ENCODE measurements at regions not wholly inside any gene's neighbourhood (a gene's known extent, or its start where the extent isn't known, plus 50 kb on each side); places are given as distances from the start of the nearest gene placed in this dataset.

- no peak overlapping the region for H3K9ac ChIP-seq (ENCODE audit: insufficient read depth in 1 of 2, low read depth in 2 of 2, low read length in 2 of 2)
- H3K4me3 ChIP-seq, result no peak overlapping the region
- H2AFZ ChIP-seq (ENCODE audit: low read depth, low read length), result no peak overlapping the region
- ATAC-seq (no peak), FAIRE-seq (no peak), DNase-seq (ENCODE audit: extremely low read depth in 1 of 4, low spot score in 3 of 4) (no peak)
- H3K9me1 ChIP-seq (ENCODE audit: control insufficient read depth, insufficient read depth, low read length), result no peaks in the 10 kb centered on the region
- in situ Hi-C loops (cut with MboI), result no loop called here
- peaks cover 4 to 10% of the 10 kb centered on the region in 2 experiments; a peak in 2 of 5 replicates for H3K4me1 ChIP-seq (replicated peaks in 1 of 2; ENCODE audit: control insufficient read depth in 2 of 2, insufficient read depth in 2 of 2, low read length in 2 of 2)
- CTCF ChIA-PET (ENCODE audit: low intra/inter-chr PET ratio), result no interaction called here
- no peaks in the 10 kb centered on the region for H3K36me3 ChIP-seq (ENCODE audit: control insufficient read depth, insufficient read depth, low read length)
- no peak overlapping the region for H3K27ac ChIP-seq (ENCODE audit: extremely low read depth, low read depth, low read length)
- peaks cover 15% of the 10 kb centered on the region; the same call in 2 of the 3 replicates for H3K79me2 ChIP-seq (ENCODE audit: control insufficient read depth, insufficient read depth, low read length)
- H4K20me1 ChIP-seq (replicated peaks; ENCODE audit: control insufficient read depth, insufficient read depth, low read length), result no peaks in the 10 kb centered on the region
- POLR2A ChIA-PET, result interaction anchor here (1.6 kb wide), 1 partner anchor 15 kb away, joined by 3 read pairs; no protein-coding TSS in a partner anchor
- BruUV-seq (replicated peaks), result no TSS peak
- TF ChIP-seq ZNF507 (tag; conservative IDR thresholded peaks at IDR 0.05) (no peak), GTF2F1 (IDR thresholded peaks at IDR 0.05; ENCODE audit: low read depth, low read length) (no peak), RBM25 (IDR thresholded peaks at IDR 0.05; ENCODE audit: low read depth, low read length, severe bottlenecking) (no peak), RBM14 (IDR thresholded peaks at IDR 0.05; ENCODE audit: borderline replicate concordance, insufficient read depth, low read depth, low read length) (no peak), NRF1 (conservative IDR thresholded peaks at IDR 0.05 in 1 of 2, IDR thresholded peaks at IDR 0.05 in 1 of 2) (no peak), EGR1 (conservative IDR thresholded peaks at IDR 0.05) (no peak), KAT2B (IDR thresholded peaks at IDR 0.05; ENCODE audit: low read depth, low read length) (no peak), ASH1L (IDR thresholded peaks at IDR 0.05; ENCODE audit: borderline replicate concordance, low read depth, partially characterized antibody) (no peak), C11orf30 (IDR thresholded peaks at IDR 0.05; ENCODE audit: low read depth) (no peak), SUPT5H (IDR thresholded peaks at IDR 0.05) (no peak), TGIF2 (CRISPR knock-in tag; IDR thresholded peaks at IDR 0.05) (no peak), ZNF277 (CRISPR knock-in tag; IDR thresholded peaks at IDR 0.05; ENCODE audit: borderline replicate concordance) (no peak), DNMT1 (IDR thresholded peaks at IDR 0.05) (no peak), ELK3 (CRISPR knock-in tag; IDR thresholded peaks at IDR 0.05) (no peak)
- no peak overlapping the region for H3K4me2 ChIP-seq (ENCODE audit: insufficient read depth, low read length)
- 63% methylated on average over 3 of the region's 3 CpGs for WGBS (ENCODE audit: insufficient coverage, low coverage, missing lambda C conversion rate)
- no peaks in the 10 kb centered on the region for H3K27me3 ChIP-seq (ENCODE audit: control insufficient read depth in 2 of 2, insufficient read depth in 2 of 2, low read length in 2 of 2)
- no peaks in the 10 kb centered on the region for H3K9me3 ChIP-seq (replicated peaks; ENCODE audit: control insufficient read depth, insufficient read depth, low read depth, low read length)
- intact Hi-C loops (cut with micrococcal nuclease), result no loop called here
Measured at GRCh38 chr21:20253261-20253660, 744.9 kb upstream of the NCAM2 start.

Data from K562 (cell line).